HepG2 (cell line): ENCODE measurements at regions not wholly inside any gene's neighbourhood (a gene's known extent, or its start where the extent isn't known, plus 50 kb on each side); places are given as distances from the start of the nearest gene placed in this dataset.

ENCODE experiments used
- ATAC-seq: fragments of 200-7000 bp; cut with Tn5 transposase; 3 replicates; pipeline ENCODE4 v1.9.1; 2020; ENCODE audit warnings: mild to moderate bottlenecking, moderate library complexity
- BruUV-seq: library from RNA; stranded (reverse); fragments of 400-500 nt; replicated peaks from 2 replicates; lab custom pipeline; 2021; lab: Mats Ljungman, UMichigan
- CTCF ChIA-PET: fragments of 300-600 bp; formaldehyde crosslinking; extraction: SDS; loops from one replicate; lab custom pipeline; 2021; ENCODE audit warnings: low total read pairs, inconsistent platforms, low intra/inter-chr PET ratio; lab: Yijun Ruan, JAX
- POLR2A ChIA-PET: fragments of 350-600 bp; sonication (Branson Sonifier 250); formaldehyde crosslinking; loops from one replicate; lab custom pipeline; 2020; ENCODE audit warnings: antibody characterized with exemption, inconsistent platforms; lab: Yijun Ruan, JAX
- DNase-seq: peaks from one replicate; pipeline ENCODE4 v3.0.0-alpha.2; 2015; ENCODE audit warnings: low spot score
- FAIRE-seq: peaks from 3 replicates; lab custom pipeline; 2011; peaks lifted over from hg19 to GRCh38; lab: Jason Lieb, UNC
- H2AFZ ChIP-seq: one replicate; pipeline ENCODE4 v1.6.1; 2011; ENCODE audit warnings: low read length, inconsistent platforms
- H3K27ac ChIP-seq: fragments of 300-600 bp; 3 replicates; pipeline ENCODE4 v1.8.0; 2011; ENCODE audit warnings: mixed run types, mild to moderate bottlenecking, mixed read lengths, low read length, inconsistent platforms; ENCODE audit not compliant: insufficient read depth; ENCODE audit errors: extremely low read length
- H3K27me3 ChIP-seq, 2 experiments: fragments of 200-600 bp in 1 of 2; 2 replicates in 1 of 2; 3 replicates in 1 of 2; pipeline versions ENCODE4 v1.6.0 to v1.8.0; 2011; ENCODE audit warnings: low read length in 2 of 2, mild to moderate bottlenecking in 2 of 2, moderate library complexity in 2 of 2, inconsistent platforms in 1 of 2; ENCODE audit not compliant: insufficient read depth in 2 of 2, control insufficient read depth in 1 of 2
- H3K36me3 ChIP-seq, 2 experiments: fragments of 200-600 bp in 1 of 2; replicated peaks in 1 of 2; 2 replicates in 1 of 2; 3 replicates in 1 of 2; pipeline versions ENCODE4 v1.5.1 to v1.8.0; 2011; ENCODE audit warnings: low read length in 2 of 2, inconsistent platforms in 1 of 2; ENCODE audit not compliant: insufficient read depth in 2 of 2, control insufficient read depth in 1 of 2
- H3K4me1 ChIP-seq: 2 replicates; pipeline ENCODE4 v1.5.1; 2012; ENCODE audit warnings: low read length, inconsistent platforms; ENCODE audit not compliant: insufficient read depth
- H3K4me2 ChIP-seq: 2 replicates; pipeline ENCODE4 v1.6.0; 2011; ENCODE audit warnings: low read depth, low read length, inconsistent platforms
- H3K4me3 ChIP-seq, 3 experiments: fragments of 200-600 bp in 1 of 3; sonication (generic), shearing (Covaris generic) in 1 of 3; replicated peaks in 1 of 3; 2 replicates each; pipeline ENCODE4 v1.5.1; 2011 to 2016; ENCODE audit warnings: low read length in 3 of 3, inconsistent platforms in 2 of 3, low read depth in 2 of 3, mild to moderate bottlenecking in 2 of 3, control low read depth in 1 of 3, mixed read lengths in 1 of 3; ENCODE audit not compliant: insufficient read depth in 1 of 3
- H3K79me2 ChIP-seq: one replicate; pipeline ENCODE4 v1.6.1; 2011; ENCODE audit warnings: low read length, inconsistent platforms; ENCODE audit not compliant: insufficient read depth
- H3K9ac ChIP-seq: 2 replicates; pipeline ENCODE4 v1.6.0; 2011; ENCODE audit warnings: mild to moderate bottlenecking, low read depth, low read length, inconsistent platforms; ENCODE audit not compliant: insufficient read depth
- H3K9me3 ChIP-seq: 2 replicates; pipeline ENCODE4 v1.5.1; 2012; ENCODE audit warnings: mild to moderate bottlenecking, low read length
- H4K20me1 ChIP-seq: 2 replicates; pipeline ENCODE4 v1.6.0; 2011; ENCODE audit warnings: inconsistent platforms, mild to moderate bottlenecking, low read length, moderate library complexity; ENCODE audit not compliant: insufficient read depth
- ATF7 ChIP-seq, 2 experiments: fragments of 450-650 bp in 1 of 2; sonication (generic) in 1 of 2; formaldehyde crosslinking in 1 of 2; IDR thresholded peaks; 2 replicates each; pipeline versions ENCODE4 v1.4.0 to v1.6.1; 2016 to 2020; ENCODE audit warnings: antibody characterized with exemption in 1 of 2, mild to moderate bottlenecking in 1 of 2, missing genetic modification reagents in 1 of 2
- BRD4 ChIP-seq: sonication (generic); formaldehyde crosslinking; IDR thresholded peaks from 2 replicates; pipeline ENCODE4 v1.4.0; 2020; ENCODE audit warnings: missing genetic modification reagents
- MAFF ChIP-seq: IDR thresholded peaks from 2 replicates; pipeline ENCODE4 v1.6.1; 2011; ENCODE audit warnings: low read depth, low read length, improper control_type of control experiment
- MAFK ChIP-seq, 2 experiments: IDR thresholded peaks in 1 of 2; conservative IDR thresholded peaks in 1 of 2; 2 replicates each; pipeline ENCODE4 v1.6.1; 2011; ENCODE audit warnings: improper control_type of control experiment in 2 of 2, low read length in 2 of 2
- MBD4 ChIP-seq: IDR thresholded peaks from 2 replicates; pipeline ENCODE4 v1.6.1; 2012; ENCODE audit warnings: low read length, inconsistent platforms, borderline replicate concordance
- RARA ChIP-seq: IDR thresholded peaks from 2 replicates; pipeline ENCODE4 v1.6.1; 2016; ENCODE audit warnings: missing genetic modification reagents, missing compliant biosample characterization
- SNRNP70 ChIP-seq: fragments of 200-400 bp; formaldehyde crosslinking; IDR thresholded peaks from 2 replicates; pipeline ENCODE4 v1.6.1; 2017; ENCODE audit warnings: mild to moderate bottlenecking, low read depth, low read length, moderate library complexity
- ZNF766 ChIP-seq: sonication (generic); formaldehyde crosslinking; IDR thresholded peaks from 2 replicates; pipeline ENCODE4 v1.5.0; 2020; ENCODE audit warnings: missing genetic modification reagents, borderline replicate concordance
- WGBS: methylation state at CpG from one replicate; pipeline ENCODE4 v1.1.6; 2017; ENCODE audit warnings: low lambda C conversion rate; 5-methylcytosine and 5-hydroxymethylcytosine counted together
- in situ Hi-C: cut with HindIII; loops from 2 replicates; pipeline ENCODE4 v1.10.0; 2017; ENCODE audit warnings: low pct_unique_long_range_greater_than_20kb; ENCODE audit not compliant: extremely low pct_ligation_motif_present
- intact Hi-C: fragments of 100-400 bp; cut with micrococcal nuclease; formaldehyde crosslinking; loops from one replicate; pipeline ENCODE4 v1.10.0; 2022; ENCODE audit not compliant: unreplicated experiment

GRCh38 chr3:152677491-152677890 lies 157.4 kb upstream of the P2RY1 start:
- H3K4me3 ChIP-seq, result no peak overlapping the region
- ATAC-seq (no peak), FAIRE-seq (no peak), DNase-seq (no peak)
- no peaks in the 10 kb centered on the region for H3K4me1 ChIP-seq
- intact Hi-C loops (no loop called here), in situ Hi-C loops (no loop called here)
- no peak overlapping the region for H3K27ac ChIP-seq
- no peaks in the 10 kb centered on the region for H3K36me3 ChIP-seq
- no peak overlapping the region for H3K9ac ChIP-seq
- no peak overlapping the region for H2AFZ ChIP-seq
- 0% methylated on average over 2 of the region's 2 CpGs for WGBS
- no peaks in the 10 kb centered on the region for H3K79me2 ChIP-seq
- no peaks in the 10 kb centered on the region; a peak in 1 of 5 replicates for H3K27me3 ChIP-seq
- H4K20me1 ChIP-seq, result no peaks in the 10 kb centered on the region
- TF ChIP-seq SNRNP70, result no peak
- peak; percentile 48 for TF ChIP-seq ATF7 (IDR thresholded peaks at IDR 0.05)
- TF ChIP-seq ATF7 (CRISPR knock-in tag; IDR thresholded peaks at IDR 0.05), result no peak
- no peak for TF ChIP-seq ZNF766 (CRISPR knock-in tag)
- TF ChIP-seq BRD4, result no peak
- POLR2A ChIA-PET, result no interaction called here
- CTCF ChIA-PET, result no interaction called here
- H3K4me2 ChIP-seq, result no peak overlapping the region
- no TSS peak for BruUV-seq
- no peaks in the 10 kb centered on the region for H3K9me3 ChIP-seq

GRCh38 chr3:152682477-152682876 lies 152.5 kb upstream of the P2RY1 start:
- CTCF ChIA-PET, result no interaction called here
- Histone ChIP-seq H3K36me3 (no peaks in the 10 kb centered on the region), H3K79me2 (no peaks in the 10 kb centered on the region), H3K9me3 (peaks cover 10% of the 10 kb centered on the region), H3K4me1 (no peaks in the 10 kb centered on the region), H3K27ac (no peak overlapping the region), H4K20me1 (no peaks in the 10 kb centered on the region), H3K4me3 (no peak overlapping the region), H2AFZ (no peak overlapping the region), H3K4me2 (no peak overlapping the region), H3K27me3 (no peaks in the 10 kb centered on the region; a peak in 1 of 5 replicates), H3K9ac (no peak overlapping the region)
- intact Hi-C loops, result no loop called here
- no peak for FAIRE-seq
- in situ Hi-C loops, result no loop called here
- POLR2A ChIA-PET, result no interaction called here
- TF ChIP-seq MAFF, result peak; percentile 60
- TF ChIP-seq RARA (CRISPR knock-in tag), result no peak
- peak; percentile 29 to 77; a peak in 2 of 4 replicates for TF ChIP-seq MAFK (conservative IDR thresholded peaks at IDR 0.05 in 1 of 2, IDR thresholded peaks at IDR 0.05 in 1 of 2; ENCODE audit: low read length in 2 of 2)
- TF ChIP-seq MBD4, result no peak
- no peak for ATAC-seq
- no peak for DNase-seq
- BruUV-seq, result no TSS peak
